GM12874 (cell line): ENCODE measurements at regions not wholly inside any gene's neighbourhood (a gene's known extent, or its start where the extent isn't known, plus 50 kb on each side); places are given as distances from the start of the nearest gene placed in this dataset.

Source experiments
- TF ChIP-seq, protein P1 (sequence below): IDR thresholded peaks from 2 replicates; pipeline ENCODE4 v1.5.1; 2011; ENCODE audit warnings: low read depth, mild to moderate bottlenecking, control low read depth, low read length, moderate library complexity; ENCODE audit not compliant: insufficient read depth

DNA sequence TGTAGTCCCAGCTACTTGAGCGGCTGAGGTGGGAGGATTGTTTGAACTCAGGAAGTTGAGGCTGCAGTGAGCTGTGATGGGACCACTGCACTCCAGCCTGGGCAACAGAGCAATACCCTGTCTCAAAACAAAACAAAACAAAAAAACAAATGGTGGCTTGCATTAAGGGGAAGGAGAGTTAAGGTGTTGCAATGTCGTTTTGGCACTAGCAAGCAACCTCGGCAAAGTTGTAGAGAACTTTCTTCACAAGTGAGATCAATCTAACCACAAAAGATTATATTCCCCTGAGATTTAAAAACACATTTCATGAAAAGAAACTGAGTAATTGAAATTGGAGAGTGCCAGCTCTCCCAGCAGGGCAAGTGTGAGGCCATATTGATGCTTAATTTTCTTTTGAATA, 153.7 kb downstream of the KLF5 start:
- TF ChIP-seq, protein P1, sequence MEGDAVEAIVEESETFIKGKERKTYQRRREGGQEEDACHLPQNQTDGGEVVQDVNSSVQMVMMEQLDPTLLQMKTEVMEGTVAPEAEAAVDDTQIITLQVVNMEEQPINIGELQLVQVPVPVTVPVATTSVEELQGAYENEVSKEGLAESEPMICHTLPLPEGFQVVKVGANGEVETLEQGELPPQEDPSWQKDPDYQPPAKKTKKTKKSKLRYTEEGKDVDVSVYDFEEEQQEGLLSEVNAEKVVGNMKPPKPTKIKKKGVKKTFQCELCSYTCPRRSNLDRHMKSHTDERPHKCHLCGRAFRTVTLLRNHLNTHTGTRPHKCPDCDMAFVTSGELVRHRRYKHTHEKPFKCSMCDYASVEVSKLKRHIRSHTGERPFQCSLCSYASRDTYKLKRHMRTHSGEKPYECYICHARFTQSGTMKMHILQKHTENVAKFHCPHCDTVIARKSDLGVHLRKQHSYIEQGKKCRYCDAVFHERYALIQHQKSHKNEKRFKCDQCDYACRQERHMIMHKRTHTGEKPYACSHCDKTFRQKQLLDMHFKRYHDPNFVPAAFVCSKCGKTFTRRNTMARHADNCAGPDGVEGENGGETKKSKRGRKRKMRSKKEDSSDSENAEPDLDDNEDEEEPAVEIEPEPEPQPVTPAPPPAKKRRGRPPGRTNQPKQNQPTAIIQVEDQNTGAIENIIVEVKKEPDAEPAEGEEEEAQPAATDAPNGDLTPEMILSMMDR = no peak

DNA sequence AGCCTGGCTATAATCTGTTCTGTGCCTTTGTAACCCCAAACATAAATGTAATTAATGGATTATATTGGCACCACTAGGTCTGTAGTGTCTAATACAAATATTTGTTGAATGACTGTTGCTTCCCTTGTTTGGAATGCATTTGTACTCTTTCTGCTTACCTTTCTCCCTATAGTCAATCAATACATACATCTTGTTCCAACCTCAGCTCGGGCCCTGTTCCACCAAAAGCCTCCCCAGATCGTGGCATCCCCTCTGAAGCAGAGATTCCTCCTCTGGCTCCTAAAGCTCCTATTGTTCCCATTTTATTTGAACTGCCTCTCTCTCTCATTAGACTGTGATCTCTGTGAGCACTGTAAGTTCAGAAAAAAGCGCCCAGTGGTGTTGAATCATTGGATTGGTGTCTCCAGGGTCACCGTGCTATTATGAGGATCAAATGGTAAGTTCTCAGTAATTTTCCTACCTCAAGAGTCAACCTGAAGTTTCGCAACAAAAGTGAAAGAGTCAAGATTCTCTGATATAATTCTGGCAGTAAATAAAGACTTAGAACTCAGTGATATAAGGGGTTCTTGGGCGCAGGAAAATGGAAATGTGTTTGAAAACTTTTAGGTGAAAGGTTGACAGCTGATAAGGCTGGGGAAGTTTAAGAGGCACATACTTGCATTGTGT, 151.5 kb downstream of the KLF5 start:
- TF ChIP-seq, protein P1 = no peak

DNA sequence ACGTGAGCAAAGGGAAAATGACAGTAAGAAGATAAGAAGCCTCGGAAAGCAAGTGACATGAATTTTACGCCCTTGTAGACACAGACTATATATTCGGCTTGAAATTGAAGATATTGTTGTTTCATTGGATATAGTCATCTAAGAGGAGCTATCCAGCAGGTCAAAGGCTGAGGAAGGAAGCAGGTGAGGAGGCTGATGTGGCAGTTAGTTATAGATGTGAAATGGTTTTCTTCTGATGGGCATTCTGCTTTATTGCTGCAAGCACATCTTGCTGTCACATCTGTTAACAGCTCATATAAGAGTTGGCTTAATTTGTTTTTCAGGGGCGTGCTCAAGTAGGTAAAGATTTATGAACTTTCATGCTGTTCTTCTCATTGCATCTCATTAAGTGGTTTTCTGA, 146.1 kb downstream of the KLF5 start:
- TF ChIP-seq, protein P1 = no peak

DNA sequence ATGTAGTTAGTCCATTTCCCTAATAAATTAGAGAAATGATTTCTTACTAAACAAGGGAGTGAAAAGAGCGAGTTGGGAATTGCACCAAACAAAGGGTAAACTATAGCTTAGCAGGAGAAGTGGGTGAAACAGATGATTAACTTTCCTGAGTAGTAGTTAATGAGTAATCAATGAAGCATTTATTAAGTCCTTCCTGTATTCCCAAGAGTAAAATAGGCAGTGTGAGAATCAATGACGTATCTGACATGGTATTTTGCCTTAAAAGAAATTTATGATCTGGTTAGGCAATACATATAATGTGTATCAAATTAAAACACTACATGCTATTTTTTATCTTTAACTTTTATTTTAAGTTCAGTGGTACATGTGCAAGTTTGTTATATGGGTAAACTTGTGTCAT, 142.8 kb downstream of the KLF5 start:
- TF ChIP-seq, protein P1 = no peak

DNA sequence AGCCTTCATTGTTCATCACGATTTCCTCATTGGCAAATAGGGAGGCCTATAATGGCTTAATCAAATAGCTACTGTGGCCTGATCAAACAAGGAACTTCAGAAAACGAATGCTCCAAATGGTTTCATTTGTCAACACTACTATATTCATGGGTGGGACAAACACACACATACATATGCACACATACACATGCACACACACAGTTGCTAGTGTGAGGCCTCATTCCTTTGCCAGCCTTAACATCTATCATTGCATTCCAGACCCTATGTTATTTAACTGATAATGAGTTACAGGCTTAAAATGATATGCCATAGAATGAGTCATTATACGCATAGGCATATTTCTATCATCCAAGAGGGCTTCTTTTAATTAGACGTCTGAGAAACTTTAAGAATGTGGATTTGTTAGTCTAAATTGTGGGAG, 140.2 kb downstream of the KLF5 start:
- TF ChIP-seq, protein P1 = no peak

DNA sequence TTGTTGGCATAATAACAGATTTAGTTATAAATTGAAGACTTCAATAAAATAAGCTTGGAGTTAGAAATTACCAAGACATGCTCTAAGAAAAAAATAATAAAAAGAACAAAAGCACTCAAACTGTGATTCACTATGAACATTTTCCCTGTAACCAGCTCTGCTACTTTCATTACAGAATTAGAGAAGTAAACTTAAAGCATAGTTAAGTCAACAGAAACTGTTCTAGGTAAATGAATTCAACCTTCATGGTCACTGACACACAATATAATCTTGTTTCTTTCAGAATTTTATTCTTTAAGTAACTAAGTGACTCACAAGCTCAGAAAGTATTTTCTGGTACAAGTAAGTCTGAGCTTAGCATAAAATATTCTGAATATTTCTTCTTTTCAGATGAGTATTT, 136.3 kb downstream of the KLF5 start:
- TF ChIP-seq, protein P1 = no peak

DNA sequence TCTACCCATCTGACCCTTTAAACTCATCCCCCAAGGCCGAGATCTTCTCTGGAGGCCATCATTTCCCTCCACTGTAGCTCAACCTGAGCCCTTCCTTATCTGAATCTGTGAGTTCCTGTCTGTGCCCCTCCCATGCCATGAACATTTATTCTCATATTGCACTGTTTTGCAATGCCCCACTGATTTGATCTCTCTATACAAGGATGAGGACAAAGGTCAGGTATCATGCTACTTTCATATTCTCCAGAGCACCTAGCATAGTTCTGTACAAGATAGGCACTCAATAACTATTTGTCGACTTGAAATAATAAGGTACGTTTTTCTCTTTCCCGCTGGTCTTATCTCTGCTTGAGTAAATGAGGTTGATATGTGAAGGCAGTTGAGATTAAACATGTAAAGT, 135.5 kb downstream of the KLF5 start:
- TF ChIP-seq, protein P1 = no peak
